ENCODE measurements at regions not wholly inside any gene's neighbourhood (a gene's known extent, or its start where the extent isn't known, plus 50 kb on each side); places are given as distances from the start of the nearest gene placed in this dataset.

DNA sequence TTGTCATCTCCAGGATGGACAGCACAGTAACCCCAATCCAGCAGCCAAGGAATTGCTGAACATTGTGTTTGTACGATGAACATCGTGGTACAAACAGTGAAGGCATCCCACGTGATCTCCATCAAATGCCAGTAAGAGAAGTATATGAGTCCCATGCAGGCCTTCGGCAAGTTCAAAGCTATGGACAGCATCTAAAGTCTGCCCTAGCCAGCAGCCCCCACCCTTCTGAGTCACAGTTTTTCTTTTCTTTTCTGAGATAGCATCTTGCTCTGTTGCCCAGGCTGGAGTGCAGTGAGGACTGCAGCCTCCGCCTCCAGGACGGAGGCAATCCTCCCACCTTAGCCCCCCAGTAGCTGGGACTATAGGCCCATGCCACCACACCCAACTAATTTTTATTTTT lies 71.0 kb upstream of the SRD5A2 start:
- TF ChIP-seq KDM1A (IDR thresholded peaks at IDR 0.05; ENCODE audit: low read depth) (no peak), POLR2A (IDR thresholded peaks at IDR 0.05; ENCODE audit: low read length) (no peak), USF2 (IDR thresholded peaks at IDR 0.05) (no peak)

All from A549 (cell line).